Left ventricle myocardium superior (tissue), 1 donor: ENCODE measurements at regions not wholly inside any gene's neighbourhood (a gene's known extent, or its start where the extent isn't known, plus 50 kb on each side); places are given as distances from the start of the nearest gene placed in this dataset.

ENCODE experiments used
- ATAC-seq: fragments of 200-7000 bp; cut with Tn5 transposase; one replicate; pipeline ENCODE4 v1.9.1; 2020; ENCODE audit warnings: mild to moderate bottlenecking, moderate library complexity
- DNase-seq: peaks from one replicate; pipeline ENCODE4 v3.0.0-alpha.2; 2020
- intact Hi-C: fragments of 100-400 bp; cut with micrococcal nuclease; formaldehyde crosslinking; loops from one replicate; pipeline ENCODE4 v1.11.0; 2022
- donor health status: DM: no; HTN: yes; CAD: no; lungs with severe emphysema.

DNA sequence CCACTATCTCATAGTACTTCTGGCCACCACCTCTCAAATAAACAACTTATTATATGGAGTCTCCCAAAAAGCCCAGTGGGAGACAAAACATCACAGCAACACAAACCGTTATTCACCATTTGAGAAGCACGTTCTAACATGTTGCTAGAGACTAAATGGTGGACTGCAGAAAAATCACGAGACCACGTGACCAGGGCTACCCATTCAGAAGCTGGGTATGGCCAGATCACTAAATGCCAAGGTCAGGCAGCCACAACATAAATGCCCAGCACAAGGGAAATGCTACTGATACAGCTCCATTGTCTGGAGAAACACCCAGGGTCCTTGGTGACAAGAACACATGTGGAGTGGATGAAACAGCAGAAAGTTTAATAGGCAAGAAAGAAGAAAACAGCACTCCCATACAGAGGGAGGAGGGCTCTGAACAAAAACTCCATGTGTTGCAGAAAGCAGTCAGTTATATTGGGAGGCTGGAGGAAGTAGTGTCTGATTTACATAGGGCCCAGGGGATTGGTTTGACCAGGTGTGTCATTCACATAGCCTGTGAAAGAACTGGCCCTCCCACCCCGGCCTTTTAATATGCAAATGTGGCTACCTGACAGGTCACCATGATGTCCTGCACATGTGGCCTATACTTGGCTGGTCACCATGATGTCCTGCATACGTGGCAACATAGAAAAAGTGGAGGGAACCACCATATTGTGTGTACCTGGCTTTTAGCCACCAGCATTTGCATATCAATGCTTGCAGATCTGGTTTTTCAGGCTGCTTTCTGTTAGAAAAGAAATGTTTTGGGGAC is 97.2 kb downstream of the TRIM36 start:
- no peak for DNase-seq
- intact Hi-C loops, result no loop called here
- ATAC-seq, result no peak

GRCh38 chr5:115070737-115071136 is 99.0 kb downstream of the TRIM36 start:
- ATAC-seq (no peak), DNase-seq (no peak)
- intact Hi-C loops, result no loop called here

DNA sequence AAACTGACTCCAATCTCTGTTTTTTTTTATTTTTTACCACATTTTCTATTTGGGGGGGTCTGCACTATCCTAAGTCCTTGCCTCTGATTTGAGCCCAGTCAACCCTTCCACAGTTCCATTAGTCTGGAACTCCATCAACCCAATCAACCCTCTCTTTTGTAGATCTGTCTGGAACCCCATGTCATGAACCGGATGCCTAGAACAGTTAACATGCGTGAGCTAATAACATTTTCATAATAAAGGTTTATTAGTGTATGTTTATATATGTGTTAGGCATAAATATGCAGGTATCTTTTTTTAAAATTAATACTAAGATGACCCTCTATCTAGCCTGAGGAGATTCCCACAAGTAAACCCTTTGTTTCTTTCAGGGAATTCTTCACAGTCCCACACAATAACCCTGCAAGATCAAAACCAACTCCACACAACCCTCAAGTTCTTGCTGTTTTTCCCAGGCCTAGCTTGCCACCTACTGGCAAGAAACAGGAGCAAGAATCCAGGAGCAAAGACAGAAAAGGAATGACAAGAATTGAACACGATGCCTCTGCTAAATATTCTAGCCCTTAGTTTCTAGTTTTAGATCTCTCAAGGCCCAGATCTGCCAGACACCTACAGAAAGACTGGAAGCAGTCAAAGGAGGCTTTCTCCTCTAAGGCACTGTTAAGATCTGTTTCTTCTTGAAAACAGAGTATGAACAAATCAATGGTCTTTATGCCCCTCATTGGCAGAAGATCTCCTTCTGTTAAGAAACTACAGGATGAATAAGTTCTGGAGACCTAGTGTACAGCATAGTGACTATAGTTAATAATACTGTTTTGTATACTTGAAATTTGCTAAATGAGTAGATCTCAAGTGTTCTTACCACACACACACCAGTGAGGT is 100.4 kb downstream of the TRIM36 start:
- DNase-seq, result no peak
- intact Hi-C loops, result no loop called here
- no peak for ATAC-seq

DNA sequence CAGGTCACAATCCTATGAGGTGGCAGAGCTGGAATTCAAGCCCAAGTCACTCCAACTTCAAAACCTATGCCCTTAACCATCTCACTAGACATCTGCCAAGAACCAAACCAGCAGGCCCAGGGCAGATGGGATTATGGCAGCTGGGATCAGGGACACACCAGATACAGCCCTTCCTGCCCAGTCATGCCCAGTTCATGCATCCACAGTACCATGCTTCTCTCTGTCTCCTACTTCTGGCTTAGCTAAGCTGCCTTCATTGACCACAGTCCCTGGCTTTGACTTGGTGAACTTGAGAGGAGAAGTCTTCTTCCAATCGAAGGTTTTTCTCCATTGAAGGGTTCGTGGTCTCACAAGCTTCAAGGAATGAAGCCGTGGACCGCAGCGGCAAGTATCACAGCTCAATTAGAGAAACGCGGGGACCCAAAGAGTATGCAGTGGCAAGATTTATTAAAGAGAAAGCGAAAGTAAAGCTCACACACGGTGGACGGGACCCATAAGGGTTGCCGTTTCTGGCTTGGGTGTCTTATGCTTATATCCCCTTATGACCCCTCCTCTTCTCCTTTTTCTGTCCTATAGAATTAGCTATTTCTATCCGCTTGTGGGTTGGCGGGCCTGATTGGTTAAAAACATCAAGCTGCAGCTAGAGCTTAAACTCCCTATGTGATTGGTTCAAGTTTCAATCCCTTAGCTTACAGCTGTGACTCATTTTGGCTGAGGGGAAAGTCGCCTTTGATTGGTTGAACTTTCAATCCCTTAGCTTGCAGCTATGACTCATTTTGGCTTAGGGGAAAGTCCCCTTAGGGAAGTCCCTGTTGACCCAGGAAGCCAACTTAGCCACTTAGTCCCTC is 101.2 kb downstream of the TRIM36 start:
- intact Hi-C loops, result no loop called here
- ATAC-seq (no peak), DNase-seq (no peak)

DNA sequence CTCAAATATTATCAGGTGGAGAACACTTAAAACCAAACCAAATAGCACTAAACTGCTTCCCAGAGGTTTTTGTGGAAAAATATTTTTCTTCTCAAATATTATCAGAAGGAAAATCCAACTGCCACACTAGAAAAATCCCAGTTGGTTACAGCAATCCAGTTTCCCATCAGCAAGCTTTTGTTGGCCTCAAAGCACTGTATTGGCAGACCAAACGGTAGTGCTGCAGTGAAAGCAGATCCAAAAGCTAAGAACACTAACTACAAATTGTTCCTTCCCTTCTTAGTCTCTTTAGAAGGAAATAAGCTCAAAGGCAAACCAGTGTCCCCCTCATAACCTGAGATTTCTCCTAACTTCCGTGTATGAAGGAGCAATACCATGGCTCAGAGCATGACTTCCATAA is 105.3 kb downstream of the TRIM36 start:
- no peak for ATAC-seq
- intact Hi-C loops, result no loop called here
- no peak for DNase-seq

- intact Hi-C loops, result no loop called here
- DNase-seq (no peak), ATAC-seq (no peak)
Measured at GRCh38 chr5:115054387-115054951, 115.2 kb downstream of the TRIM36 start.

DNA sequence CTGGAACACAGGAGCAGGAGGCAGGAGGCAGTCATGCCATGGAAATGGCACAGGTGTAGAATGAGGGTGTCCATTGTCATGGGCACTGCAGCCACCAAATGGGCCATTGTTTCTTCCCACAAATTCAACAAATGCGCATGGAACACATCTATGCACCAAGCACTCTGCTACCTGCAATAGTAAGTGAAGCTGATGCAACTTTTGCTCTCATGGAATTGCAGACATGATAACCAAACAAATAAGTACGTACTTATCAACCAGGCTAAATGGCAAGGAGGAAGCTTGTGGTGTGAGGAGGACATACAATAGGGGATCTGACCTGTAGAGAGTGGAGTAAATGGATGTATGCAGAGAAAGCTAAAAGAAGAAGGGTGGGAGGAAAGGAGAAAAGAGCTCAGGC is 116.8 kb downstream of the TRIM36 start:
- DNase-seq, result no peak
- intact Hi-C loops, result no loop called here
- no peak for ATAC-seq

- intact Hi-C loops, result no loop called here
- ATAC-seq, result no peak
- DNase-seq, result no peak
Measured at GRCh38 chr5:115050866-115051265, 118.8 kb downstream of the TRIM36 start.

GRCh38 chr5:115033861-115034260 is 135.8 kb downstream of the TRIM36 start:
- ATAC-seq (no peak), DNase-seq (no peak)
- intact Hi-C loops, result no loop called here

GRCh38 chr5:115028557-115028956 is 141.2 kb downstream of the TRIM36 start:
- no peak for ATAC-seq
- DNase-seq, result no peak
- intact Hi-C loops, result no loop called here

GRCh38 chr5:115024922-115025321 is 144.8 kb downstream of the TRIM36 start:
- no peak for DNase-seq
- no peak for ATAC-seq
- intact Hi-C loops, result no loop called here

GRCh38 chr5:115022303-115022702 is 147.4 kb downstream of the TRIM36 start:
- intact Hi-C loops, result no loop called here
- DNase-seq (no peak), ATAC-seq (no peak)

GRCh38 chr5:115016646-115017045 is 153.1 kb downstream of the TRIM36 start:
- DNase-seq (no peak), ATAC-seq (no peak)
- intact Hi-C loops, result no loop called here

GRCh38 chr5:114999176-114999575 is 170.5 kb downstream of the TRIM36 start:
- intact Hi-C loops, result no loop called here
- no peak for ATAC-seq
- peak; percentile 19 for DNase-seq

GRCh38 chr5:114989512-114989911 is 180.2 kb downstream of the TRIM36 start:
- ATAC-seq (no peak), DNase-seq (no peak)
- intact Hi-C loops, result no loop called here

- ATAC-seq (no peak), DNase-seq (no peak)
- intact Hi-C loops, result no loop called here
Measured at GRCh38 chr5:114988096-114988495, 181.6 kb downstream of the TRIM36 start.

- ATAC-seq, result no peak
- DNase-seq, result no peak
- intact Hi-C loops, result no loop called here
Measured at GRCh38 chr5:114984796-114985195, 184.9 kb downstream of the TRIM36 start.

GRCh38 chr5:114981111-114981510 is 188.6 kb downstream of the TRIM36 start:
- no peak for ATAC-seq
- no peak for DNase-seq
- intact Hi-C loops, result no loop called here

DNA sequence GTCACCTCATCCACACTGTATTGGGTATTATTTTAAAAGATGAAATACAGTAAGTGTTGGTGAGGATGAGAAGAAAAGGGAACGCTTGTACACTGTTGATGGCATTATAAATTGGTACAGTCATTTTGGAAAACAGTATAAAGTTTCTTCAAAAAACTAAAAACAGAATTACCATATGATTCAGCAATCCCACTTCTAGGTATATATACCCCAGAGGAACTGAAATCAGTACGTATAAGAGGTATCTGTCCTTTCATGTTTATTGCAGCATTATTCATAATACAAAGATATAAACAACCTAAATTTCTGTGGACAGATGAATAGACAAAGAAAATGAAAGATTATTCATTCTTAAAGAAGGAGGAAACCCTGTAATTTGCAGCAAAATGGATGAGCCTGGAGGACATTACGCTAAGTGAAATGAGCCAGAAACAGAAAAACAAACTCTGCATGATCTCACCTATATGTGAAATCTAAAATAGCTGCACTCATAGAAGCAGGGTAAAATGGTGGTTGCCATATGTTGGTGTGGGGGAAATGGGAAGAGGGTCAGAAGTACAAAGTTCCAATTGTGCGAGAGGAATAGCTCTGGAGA is 191.6 kb downstream of the TRIM36 start:
- no peak for ATAC-seq
- DNase-seq, result no peak
- intact Hi-C loops, result no loop called here
